C4-2B (cell line): ENCODE measurements at regions not wholly inside any gene's neighbourhood (a gene's known extent, or its start where the extent isn't known, plus 50 kb on each side); places are given as distances from the start of the nearest gene placed in this dataset.

Source experiments
- ZFX ChIP-seq: fragments of 450-650 bp; IDR thresholded peaks from 2 replicates; pipeline ENCODE4 v1.6.1; 2017
- TF ChIP-seq, protein P1 (sequence below): fragments of 450-650 bp; conservative IDR thresholded peaks from 2 replicates; pipeline ENCODE4 v1.5.1; 2017; ENCODE audit warnings: mild to moderate bottlenecking

- TF ChIP-seq, protein P1, sequence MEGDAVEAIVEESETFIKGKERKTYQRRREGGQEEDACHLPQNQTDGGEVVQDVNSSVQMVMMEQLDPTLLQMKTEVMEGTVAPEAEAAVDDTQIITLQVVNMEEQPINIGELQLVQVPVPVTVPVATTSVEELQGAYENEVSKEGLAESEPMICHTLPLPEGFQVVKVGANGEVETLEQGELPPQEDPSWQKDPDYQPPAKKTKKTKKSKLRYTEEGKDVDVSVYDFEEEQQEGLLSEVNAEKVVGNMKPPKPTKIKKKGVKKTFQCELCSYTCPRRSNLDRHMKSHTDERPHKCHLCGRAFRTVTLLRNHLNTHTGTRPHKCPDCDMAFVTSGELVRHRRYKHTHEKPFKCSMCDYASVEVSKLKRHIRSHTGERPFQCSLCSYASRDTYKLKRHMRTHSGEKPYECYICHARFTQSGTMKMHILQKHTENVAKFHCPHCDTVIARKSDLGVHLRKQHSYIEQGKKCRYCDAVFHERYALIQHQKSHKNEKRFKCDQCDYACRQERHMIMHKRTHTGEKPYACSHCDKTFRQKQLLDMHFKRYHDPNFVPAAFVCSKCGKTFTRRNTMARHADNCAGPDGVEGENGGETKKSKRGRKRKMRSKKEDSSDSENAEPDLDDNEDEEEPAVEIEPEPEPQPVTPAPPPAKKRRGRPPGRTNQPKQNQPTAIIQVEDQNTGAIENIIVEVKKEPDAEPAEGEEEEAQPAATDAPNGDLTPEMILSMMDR: no peak
- no peak for TF ChIP-seq ZFX
Observed at GRCh38 chr14:76965232-76965631, 63.3 kb downstream of the IRF2BPL start.
